ENCODE measurements at regions not wholly inside any gene's neighbourhood (a gene's known extent, or its start where the extent isn't known, plus 50 kb on each side); places are given as distances from the start of the nearest gene placed in this dataset.

- no peak for TF ChIP-seq JUND (IDR thresholded peaks at IDR 0.05; ENCODE audit: low read depth)
- DNase-seq (ENCODE audit: low read depth in 1 of 2, low spot score in 1 of 2), result no peak
- in situ Hi-C loops (cut with HindIII; ENCODE audit: low pct_unique_long_range_greater_than_20kb, low sequenced_read_pairs), result no loop called here
These were observed 55.4 kb upstream of the GBA3 start for GRCh38 chr4:22637306-22637705.
